GM19372 (cell line): ENCODE measurements at regions not wholly inside any gene's neighbourhood (a gene's known extent, or its start where the extent isn't known, plus 50 kb on each side); places are given as distances from the start of the nearest gene placed in this dataset.
A peak's percentile ranks its signal among the peaks of the same experiment; 100 is the strongest.

ENCODE experiments used
- ATAC-seq: cut with Tn5 transposase; IDR thresholded peaks from one replicate; pipeline ENCODE4 v1.9.1; 2021; ENCODE audit warnings: mild to moderate bottlenecking, low read depth, moderate library complexity; ENCODE audit not compliant: unreplicated experiment

DNA sequence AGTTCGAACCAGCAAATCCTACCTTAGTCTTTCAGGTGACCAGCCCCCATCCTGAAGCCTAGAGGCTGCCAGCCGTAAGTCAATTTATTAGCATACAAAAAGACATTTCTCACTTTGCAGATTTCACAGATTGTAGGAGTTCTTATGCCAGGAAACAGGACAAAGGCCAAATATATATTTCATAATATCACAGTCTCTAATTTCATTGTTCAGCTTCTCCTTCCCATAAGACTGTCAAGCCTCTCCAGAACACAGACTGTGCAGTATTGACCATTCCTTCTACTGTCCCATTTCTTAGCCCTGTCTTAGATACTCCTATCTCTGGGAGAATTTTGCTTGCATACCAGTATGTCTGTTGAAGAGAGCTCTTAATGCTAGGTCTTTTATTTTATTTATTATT is 89.2 kb upstream of the RESF1 start:
- no peak for ATAC-seq

DNA sequence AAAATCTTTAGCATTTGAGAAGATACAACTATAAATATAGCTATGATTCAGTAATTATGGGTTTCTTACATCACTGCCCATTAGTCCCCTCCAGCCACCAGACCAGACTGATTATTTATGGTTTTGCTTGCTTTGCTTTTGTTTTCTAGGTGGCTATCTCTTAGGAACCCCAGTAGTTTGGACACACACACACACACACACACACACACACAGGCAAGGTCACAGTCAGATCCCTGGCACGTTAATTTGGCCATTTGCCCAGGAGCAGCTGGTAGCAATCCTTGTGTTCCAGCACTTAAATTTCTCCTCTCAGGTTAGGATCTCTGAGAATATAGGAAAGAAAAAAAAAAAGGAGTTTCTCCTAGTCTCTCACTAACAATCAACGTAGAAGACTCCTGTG is 90.2 kb upstream of the RESF1 start:
- no peak for ATAC-seq

DNA sequence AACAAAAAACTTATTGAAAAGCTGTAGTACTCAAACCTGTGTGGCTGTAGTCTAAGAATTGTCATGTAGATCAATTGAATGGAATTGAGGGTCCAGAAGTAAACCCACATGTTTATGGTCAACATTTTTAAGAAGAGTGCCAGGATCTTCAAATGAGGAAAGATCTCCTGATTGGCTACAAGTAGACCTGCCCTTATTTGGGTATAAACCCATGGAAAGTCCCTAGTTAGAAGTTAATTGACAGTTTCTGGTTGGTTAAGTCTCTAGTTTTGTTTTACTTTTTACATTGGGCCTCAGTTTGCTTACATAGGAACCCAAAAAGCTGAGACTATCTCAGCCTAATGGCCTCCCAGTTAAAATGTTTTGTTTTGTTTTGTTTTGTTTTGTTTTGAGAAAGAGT is 91.9 kb upstream of the RESF1 start:
- no peak for ATAC-seq

DNA sequence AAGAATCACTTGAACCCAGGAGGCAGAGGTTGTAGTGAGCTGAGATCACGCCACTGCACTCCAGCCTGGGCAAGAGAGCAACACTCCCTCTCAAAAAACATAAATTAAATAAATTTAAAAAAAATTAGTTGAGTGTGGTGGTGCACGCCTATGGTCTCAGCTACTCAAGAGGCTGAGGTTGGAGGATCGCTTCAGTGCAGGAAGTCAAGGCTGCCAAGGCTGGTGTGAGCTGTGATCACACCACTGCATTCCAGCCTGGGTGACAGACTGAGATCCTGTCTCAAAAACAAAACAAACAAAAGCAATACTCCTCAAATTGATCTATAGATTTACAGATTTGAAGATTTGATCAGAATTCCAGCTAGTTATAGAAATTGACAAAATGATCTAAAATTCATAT is 92.7 kb upstream of the RESF1 start:
- ATAC-seq = no peak

DNA sequence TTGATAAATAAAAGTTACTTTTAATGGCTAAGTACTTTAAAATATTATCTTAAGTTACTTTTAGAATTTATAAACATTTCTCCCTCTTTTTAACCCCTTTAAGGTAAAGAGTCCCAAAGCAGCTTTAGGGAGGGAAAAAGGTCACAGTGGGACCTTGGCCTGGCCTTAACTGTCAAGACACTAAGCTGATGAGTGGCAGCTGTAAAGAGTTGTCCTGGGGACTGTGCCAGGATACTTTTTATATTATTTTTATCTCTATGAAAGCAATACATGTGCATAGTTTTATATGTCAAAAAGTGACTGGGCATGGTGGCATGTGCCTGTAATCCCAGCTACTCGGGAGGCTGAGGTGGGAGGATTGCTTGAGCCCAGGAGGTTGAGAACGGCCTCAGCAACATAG is 94.2 kb upstream of the RESF1 start:
- no peak for ATAC-seq

DNA sequence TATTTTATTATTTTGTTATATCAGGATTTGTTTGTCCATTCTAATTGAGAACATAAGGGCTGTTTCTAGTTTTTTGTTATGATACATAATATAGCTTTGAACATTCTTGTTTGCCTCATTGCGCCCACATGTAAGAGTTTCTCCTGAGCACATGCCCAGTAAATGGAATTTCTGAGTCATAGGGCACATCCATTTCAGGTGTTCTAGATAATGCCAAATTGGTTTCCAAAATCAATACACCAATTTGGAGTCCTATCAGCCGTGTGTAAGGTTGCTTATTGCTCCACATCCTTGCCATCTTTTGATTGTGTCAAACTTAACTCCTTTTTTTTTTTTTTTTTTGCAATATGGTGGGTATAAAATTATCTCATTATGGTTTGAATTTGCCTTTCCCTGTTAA is 97.9 kb upstream of the RESF1 start:
- ATAC-seq = no peak

DNA sequence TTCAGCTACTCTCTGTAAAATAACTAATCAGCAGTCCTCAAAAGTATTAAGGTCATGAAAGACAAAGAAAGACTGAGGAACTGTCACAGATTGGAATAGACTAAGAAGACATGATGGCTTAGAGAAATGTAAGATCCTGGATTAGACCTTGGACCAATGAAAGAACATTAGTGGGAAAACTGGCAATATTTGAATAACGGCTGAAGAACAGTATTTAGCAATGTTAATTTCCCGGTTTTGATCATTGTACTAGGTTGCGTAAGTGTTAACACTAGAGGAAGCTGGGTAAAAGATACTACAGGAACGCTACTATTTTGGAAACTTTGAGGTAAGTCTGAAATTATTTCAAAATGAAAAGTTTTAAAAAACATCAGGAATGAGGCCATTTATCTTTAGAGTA is 98.8 kb upstream of the RESF1 start:
- ATAC-seq = no peak

DNA sequence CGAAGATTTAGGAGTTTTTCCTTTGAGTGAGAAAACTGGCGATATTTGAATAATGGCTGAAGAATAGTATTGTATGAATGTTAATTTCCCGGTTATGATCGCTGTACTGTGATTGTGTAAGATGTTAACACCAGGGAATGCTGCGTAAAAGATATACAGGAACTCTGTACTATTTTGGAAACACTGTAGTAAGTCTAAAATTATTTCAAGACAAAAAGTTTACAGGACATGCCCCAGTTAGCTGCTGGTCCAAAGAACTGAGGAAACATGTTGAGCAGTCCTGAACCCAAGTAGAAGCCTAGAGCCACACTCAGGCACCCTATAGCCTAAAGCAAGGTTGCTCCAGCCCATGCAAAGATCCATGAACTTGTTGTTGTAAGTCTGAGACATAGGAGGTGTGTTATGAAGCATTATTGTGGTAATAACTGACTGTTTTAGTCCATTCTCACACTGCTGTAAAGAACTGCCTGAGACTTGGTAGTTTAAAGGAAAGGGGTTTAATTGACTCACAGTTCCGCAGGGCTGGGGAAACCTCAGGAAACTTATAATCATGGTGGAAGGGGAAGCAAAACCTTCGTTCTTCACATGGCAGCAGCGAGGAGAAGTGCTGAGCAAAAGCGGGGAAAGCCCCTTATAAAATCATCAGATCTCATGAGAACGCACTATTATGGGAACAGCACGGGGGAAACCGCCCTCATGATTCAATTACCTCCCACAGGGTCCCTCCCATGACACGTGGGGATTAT is 99.8 kb upstream of the RESF1 start:
- no peak for ATAC-seq

DNA sequence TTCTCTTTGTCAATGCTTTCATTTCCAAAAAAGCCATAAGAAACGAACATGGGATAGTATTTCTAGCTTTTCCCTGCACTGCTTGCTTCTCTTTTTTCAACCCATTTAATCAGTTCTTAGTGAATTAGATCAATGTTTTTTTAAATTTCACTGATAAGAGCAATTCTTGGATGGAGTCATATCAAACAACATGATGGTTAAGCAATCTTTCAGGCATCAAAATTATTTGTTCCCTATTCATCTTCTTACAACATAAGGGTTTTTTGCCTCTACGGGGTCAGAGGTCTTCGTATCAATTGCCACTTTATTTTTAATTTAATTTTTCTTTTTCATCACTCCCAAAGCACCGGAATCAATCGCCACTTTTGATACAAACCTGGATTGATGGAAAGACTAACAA is 103.8 kb upstream of the RESF1 start:
- ATAC-seq = no peak

DNA sequence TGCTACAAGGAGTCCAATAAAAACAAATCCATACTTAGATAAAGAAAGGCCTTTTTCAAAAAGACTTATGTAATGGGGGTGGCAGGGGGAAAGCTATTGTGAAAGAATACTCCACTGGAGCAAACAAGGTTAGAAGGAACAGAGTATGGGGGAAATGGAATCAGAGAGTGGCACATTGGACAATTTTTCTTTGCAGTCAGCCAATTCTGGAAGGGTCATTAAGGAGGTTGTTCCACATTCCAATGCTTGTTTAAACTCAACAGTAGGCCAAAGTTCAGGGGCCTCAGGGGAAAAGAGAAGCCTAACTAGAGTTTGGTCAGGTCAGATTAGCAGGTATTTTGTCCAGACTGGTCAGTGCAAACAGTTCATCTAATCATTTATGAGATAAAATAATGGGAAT is 105.2 kb upstream of the RESF1 start:
- ATAC-seq = no peak

DNA sequence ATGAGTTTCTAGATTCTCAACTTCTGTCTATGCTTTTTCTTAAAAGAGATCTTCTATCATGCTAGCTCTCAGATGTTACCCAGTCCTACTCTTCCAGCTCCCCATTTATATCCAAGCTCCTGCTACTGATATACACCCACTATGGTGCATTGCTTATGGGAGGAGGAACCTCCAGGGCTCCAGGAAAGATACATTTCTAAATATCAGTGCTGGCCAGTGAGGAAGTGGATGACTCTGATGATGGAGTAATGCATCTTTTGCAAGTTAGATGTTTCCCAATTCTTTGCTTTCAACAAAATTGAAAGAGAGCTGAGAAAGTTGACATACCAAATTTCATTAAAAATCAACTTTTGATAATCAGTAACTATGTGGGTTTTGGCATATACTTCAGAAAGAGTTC is 105.7 kb upstream of the RESF1 start:
- ATAC-seq = no peak

DNA sequence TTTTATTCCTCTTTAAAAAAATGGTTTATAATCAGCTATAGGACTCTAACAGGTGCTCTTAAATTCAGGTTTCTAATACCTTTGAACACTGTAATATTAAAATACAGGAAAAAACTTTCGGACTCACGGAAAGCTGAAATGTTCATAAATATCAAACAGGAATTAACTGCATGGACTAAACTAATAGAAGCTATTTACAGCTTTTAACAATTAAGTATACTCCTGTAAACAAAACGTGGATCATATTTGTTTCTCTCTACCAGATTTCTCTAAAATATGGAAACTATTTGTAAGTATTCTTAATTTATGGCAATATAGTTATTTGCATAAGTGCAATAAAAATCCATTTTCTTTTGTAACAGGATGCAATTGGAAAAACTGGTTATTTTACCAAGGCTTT is 108.9 kb upstream of the RESF1 start:
- no peak for ATAC-seq

DNA sequence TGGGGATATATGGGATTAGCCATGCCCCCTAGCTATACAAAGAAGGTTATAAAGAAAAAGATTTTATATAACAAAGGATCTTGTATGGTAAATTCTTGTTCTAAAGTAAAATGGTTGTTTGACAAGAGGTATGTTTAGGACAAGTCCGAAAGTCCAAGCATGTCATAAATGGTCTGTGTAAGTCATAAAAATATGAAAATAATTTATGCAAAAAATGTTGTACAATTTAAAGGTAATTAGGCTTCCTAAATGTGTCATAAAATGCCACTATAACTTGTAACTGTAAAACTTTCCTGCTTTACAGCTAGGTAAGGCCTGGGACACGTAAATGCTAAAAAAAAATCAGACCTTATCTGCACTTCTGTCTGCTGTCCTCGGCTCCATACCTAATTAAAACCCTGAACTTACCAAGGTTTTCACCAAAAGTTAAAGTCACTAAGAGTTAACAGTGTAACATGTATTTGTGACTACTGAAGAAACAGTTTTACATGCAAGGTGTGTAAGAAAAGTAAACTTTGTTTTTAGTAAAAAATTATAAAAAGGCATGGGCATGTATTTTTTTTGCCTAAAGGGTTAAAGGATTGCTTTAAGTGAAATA is 110.0 kb upstream of the RESF1 start:
- no peak for ATAC-seq

DNA sequence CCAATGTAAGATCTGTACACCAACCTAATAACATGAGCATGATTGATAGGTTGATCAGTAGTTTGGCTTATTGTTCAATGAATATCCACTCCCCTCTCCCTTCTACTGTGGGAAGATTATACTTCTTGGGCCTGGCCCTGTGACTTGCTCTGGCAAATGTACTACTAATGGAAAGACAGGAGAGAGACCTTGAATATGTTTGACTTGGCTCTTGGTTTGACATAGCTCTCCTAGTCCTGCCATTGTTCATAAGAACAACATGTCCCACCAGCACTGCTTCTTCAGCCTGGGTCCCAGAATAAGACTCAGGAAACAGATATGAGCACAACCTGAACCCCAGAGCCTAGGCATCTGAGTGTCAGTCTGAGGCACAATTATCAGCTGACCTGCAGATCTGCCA is 112.8 kb upstream of the RESF1 start:
- ATAC-seq = no peak

DNA sequence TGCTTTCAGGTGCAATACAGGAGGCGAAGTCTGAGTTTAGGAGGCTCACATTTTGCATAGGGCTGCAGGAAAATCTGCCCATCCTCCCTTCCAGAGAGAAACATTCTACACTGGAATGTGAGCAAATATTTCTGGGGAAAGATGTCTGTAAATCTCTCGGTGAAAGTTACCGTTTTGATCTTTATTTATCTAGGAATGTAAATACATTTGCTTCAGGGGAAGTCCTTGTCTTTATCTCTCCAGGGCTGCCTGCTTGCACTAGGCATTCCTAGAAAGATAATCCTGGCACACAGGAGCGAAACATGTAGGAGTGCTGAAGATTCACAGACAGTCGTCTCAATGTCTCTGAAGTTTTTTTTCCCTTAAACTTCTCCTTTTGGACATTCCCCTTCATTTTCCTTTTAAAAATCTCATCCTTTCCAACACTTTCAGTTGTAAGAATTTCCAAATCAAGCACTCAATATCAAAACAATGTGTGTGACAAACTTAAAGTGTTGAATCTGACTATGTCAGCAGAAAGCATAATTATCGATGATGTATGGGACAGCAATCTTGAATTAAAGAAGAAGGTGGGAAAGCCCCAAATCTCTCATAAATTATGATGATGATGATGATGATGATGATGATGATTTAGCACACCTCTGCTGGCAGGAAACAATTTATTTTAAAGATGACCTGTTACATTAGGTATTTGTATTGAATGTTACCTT is 113.4 kb upstream of the RESF1 start:
- ATAC-seq = no peak

DNA sequence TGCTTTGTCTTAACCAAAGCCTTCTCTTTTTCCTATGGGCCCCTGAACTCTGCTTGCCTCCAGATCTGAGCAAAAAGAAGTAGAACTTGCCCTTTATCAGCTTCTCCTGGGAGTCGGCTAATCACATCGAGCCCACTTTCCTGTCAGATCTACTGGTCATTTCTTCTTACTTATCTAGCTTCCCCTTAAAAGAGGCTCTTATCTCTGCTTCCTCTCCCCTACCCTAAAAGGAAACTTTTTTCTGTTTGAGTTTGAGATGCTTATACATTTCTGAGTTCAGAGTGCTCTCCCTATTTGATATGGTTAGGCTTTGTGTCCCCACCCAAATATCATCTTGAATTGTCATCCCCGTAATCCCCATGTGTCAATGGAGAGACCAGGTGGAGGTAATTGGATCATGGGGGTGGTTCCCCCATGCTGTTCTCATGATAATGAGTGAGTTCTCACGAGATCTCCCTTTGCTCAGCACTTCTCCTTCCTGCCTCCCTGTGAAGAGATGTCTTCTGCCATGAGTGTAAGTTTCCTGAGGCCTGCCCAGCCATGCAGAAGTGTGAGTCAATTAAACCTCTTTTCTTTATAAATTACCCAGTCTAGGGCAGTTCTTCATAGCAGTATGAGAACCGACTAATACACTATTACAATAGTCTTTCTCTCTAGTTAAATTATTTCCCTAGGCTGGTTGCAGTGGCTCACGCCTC is 114.7 kb upstream of the AMN1 start:
- ATAC-seq = no peak

DNA sequence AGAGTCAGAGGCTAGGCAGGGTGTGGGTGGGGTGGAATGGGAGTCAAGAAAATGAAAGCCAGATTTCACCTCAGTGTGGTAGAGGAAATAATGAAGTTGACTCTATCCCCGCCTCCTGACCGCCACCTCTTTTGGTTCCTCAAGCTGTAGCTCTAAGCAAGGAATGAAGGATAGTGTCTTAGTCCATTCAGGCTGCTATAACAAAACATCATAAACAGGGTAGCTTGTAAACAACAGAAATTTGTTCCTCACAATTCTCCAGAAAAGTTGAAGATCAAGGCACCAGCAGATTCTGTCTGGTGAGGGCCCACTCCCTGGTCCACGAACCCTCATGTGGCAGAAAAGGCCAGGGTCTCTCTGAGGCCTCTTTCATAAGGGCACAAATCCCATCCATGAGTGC is 109.1 kb upstream of the AMN1 start:
- ATAC-seq = no peak

DNA sequence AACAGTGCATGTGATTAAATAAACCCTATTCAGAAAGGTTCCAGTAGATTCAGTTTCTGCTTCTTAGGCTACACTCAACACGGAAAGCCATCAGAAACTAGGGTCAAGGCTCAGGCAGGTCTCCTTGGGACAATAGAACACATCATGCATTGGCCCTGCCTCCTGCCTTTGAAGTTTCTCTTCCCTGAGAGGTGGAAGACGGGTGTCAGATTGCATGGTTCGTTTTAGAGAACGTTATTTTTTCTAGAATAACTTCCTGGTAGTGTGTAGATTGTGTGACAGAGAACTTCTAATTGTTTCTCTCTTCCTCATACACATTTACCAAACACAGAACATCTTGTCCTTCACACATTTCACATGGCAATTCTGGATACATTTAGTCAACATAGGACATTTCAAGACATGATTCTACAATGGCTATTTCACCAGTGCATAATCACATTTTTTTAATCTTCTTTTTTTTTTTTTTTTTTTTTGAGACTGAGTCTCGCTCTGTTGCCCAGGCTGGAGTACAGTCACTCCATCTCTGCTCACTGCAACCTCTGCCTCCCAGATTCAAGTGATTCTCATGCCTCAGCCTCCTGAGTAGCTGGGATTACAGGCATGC is 106.6 kb upstream of the AMN1 start:
- ATAC-seq = no peak

DNA sequence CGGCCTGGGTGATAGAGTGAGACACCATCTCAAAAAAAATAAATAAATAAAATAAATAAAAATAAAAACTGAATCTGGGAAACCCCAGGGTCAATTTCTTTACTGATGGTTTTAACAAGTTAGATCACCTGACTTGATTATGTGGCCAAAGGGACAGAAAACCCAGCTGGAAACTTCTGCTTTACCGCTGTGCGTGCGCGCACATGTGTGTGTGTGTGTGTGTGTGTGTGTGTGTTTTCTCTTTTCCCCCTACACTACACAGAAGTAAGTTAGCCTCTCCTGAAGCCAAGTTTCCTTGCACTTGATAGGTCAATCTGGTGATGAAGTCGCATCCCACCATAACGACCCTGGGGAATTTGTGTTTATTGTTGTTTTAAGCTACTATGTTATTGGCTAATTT is 105.3 kb upstream of the AMN1 start:
- no peak for ATAC-seq

DNA sequence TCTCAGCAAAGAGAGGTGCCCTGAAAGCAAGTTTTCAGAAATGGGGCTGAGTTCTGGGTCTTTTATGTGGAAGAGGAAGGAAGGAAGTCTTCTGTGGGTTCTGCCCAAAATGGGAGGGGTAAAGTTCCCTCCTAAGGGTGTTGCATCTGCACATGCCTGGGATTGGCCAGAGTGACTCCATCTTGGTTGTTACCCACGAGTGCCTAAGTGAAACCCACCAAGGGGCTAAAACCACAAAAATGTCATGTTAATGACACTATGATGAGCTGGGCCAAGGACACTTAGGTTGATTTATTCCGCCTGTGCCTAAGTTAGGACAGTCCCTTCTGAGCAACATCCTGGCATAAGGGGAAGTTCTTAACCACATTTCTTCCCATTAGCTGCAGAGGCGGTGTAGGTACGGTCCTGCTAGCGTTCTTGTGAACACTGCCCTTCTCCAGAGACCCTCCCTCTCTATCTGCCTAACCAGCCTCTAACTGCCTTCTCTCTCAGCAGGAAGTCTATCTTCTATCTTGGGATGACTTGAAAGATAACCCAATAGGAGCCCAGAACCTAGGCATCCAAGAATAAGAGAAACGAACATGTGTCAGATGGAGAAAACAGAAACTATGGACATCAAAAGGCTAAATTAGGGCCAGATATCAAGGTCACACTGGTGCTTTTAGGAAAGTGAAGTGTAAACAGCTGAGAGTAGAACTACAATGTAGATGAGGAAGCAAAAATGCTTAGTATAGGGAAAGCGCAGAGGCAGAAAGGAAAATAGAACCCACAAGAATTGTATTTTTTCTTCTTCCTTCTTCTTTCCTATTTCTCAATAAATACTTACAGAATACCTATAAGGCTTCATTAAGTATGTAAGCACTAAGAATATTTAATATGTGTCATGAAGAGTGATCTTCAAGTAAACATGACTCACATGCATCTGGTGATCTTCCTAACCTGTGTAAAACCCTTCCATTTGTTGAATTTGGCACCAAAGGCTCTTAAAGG is 104.2 kb upstream of the AMN1 start:
- ATAC-seq = peak; percentile 83
